K562 (cell line): ENCODE measurements at regions not wholly inside any gene's neighbourhood (a gene's known extent, or its start where the extent isn't known, plus 50 kb on each side); places are given as distances from the start of the nearest gene placed in this dataset.

ENCODE experiments used
- CEBPZ ChIP-seq: fragments of 150-350 bp; IDR thresholded peaks from 2 replicates; pipeline ENCODE4 v1.6.1; 2014; ENCODE audit warnings: low read depth, mild to moderate bottlenecking, low read length, borderline replicate concordance
- CTCF ChIP-seq, 3 experiments: IDR thresholded peaks in 2 of 3; conservative IDR thresholded peaks in 1 of 3; 2 replicates each; pipeline ENCODE4 v1.5.1; 2011 to 2012; ENCODE audit warnings: low read length in 3 of 3, mild to moderate bottlenecking in 3 of 3, control low read depth in 2 of 3, improper control_type of control experiment in 1 of 3, inconsistent platforms in 1 of 3, low read depth in 1 of 3, mixed read lengths in 1 of 3, moderate library complexity in 1 of 3; ENCODE audit not compliant: insufficient read depth in 2 of 3
- DLX4 ChIP-seq: fragments of 250-450 bp; sonication (Bioruptor Pico); IDR thresholded peaks from 2 replicates; pipeline ENCODE4 v1.6.1; 2021; ENCODE audit warnings: mild to moderate bottlenecking
- ESRRA ChIP-seq: fragments of 450-650 bp; IDR thresholded peaks from 2 replicates; pipeline ENCODE4 v1.6.1; 2014; ENCODE audit warnings: low read depth, mild to moderate bottlenecking, moderate library complexity, borderline replicate concordance
- FOSL1 ChIP-seq: fragments of 200-800 bp; sonication (Bioruptor generic); conservative IDR thresholded peaks from 2 replicates; pipeline ENCODE4 v1.6.1; 2016; ENCODE audit warnings: missing genetic modification characterization, missing compliant biosample characterization
- HDAC8 ChIP-seq: fragments of 450-650 bp; IDR thresholded peaks from 2 replicates; pipeline ENCODE4 v1.6.1; 2016; ENCODE audit warnings: mild to moderate bottlenecking, missing genetic modification characterization, moderate library complexity, missing compliant biosample characterization
- HMG20A ChIP-seq: fragments of 450-650 bp; formaldehyde crosslinking; conservative IDR thresholded peaks from 2 replicates; pipeline ENCODE4 v1.4.0; 2020; ENCODE audit warnings: mild to moderate bottlenecking, mixed read lengths
- HNRNPK ChIP-seq: fragments of 200-400 bp; formaldehyde crosslinking; IDR thresholded peaks from one replicate; pipeline ENCODE4 v1.6.1; 2018; ENCODE audit warnings: mild to moderate bottlenecking, low read depth, low read length; ENCODE audit not compliant: poor library complexity, severe bottlenecking
- KAT7 ChIP-seq: sonication (generic); formaldehyde crosslinking; IDR thresholded peaks from 2 replicates; pipeline ENCODE4 v1.8.0; 2022; ENCODE audit warnings: missing genetic modification reagents, mild to moderate bottlenecking, borderline replicate concordance
- PHB2 ChIP-seq: fragments of 450-650 bp; IDR thresholded peaks from 2 replicates; pipeline ENCODE4 v1.6.1; 2017; ENCODE audit warnings: low read depth
- RFX1 ChIP-seq: fragments of 450-650 bp; IDR thresholded peaks from 2 replicates; pipeline ENCODE4 v1.6.1; 2016; ENCODE audit warnings: mild to moderate bottlenecking, moderate library complexity
- TCFL5 ChIP-seq: fragments of 250-450 bp; sonication (Bioruptor Pico); conservative IDR thresholded peaks from 2 replicates; pipeline ENCODE4 v1.6.1; 2021; ENCODE audit warnings: mild to moderate bottlenecking, moderate library complexity, matching md5 sums
- THRA ChIP-seq: fragments of 450-650 bp; IDR thresholded peaks from 2 replicates; pipeline ENCODE4 v1.6.1; 2017; ENCODE audit warnings: mild to moderate bottlenecking, moderate library complexity
- ZBTB2 ChIP-seq: fragments of 450-650 bp; IDR thresholded peaks from 2 replicates; pipeline ENCODE4 v1.6.1; 2016; ENCODE audit warnings: antibody characterized with exemption
- ZC3H4 ChIP-seq: sonication (generic); formaldehyde crosslinking; IDR thresholded peaks from 2 replicates; pipeline ENCODE4 v1.9.0; 2021; ENCODE audit warnings: missing genetic modification reagents, borderline replicate concordance
- ZC3H8 ChIP-seq: fragments of 450-650 bp; IDR thresholded peaks from 2 replicates; pipeline ENCODE4 v1.6.1; 2017
- ZNF134 ChIP-seq: fragments of 250-450 bp; sonication (Bioruptor Pico); conservative IDR thresholded peaks from 2 replicates; pipeline ENCODE4 v1.4.0; 2020
- ZNF253 ChIP-seq: fragments of 250-450 bp; sonication (Bioruptor Pico); conservative IDR thresholded peaks from 2 replicates; pipeline ENCODE4 v1.6.1; 2021; ENCODE audit warnings: mild to moderate bottlenecking
- ZNF347 ChIP-seq: fragments of 450-650 bp; formaldehyde crosslinking; IDR thresholded peaks from 2 replicates; pipeline ENCODE4 v1.4.0; 2020; ENCODE audit warnings: low read depth, mild to moderate bottlenecking, moderate library complexity
- ZNF384 ChIP-seq: IDR thresholded peaks from 2 replicates; pipeline ENCODE4 v1.6.1; 2012; ENCODE audit warnings: low read depth, low read length, improper control_type of control experiment
- ZNF511 ChIP-seq: sonication (generic); formaldehyde crosslinking; IDR thresholded peaks from 2 replicates; pipeline ENCODE4 v1.8.0; 2022; ENCODE audit warnings: mild to moderate bottlenecking, missing genetic modification reagents

GRCh38 chr18:1002653-1003178 is 98.0 kb downstream of the ADCYAP1 start (continued):
- TF ChIP-seq ZNF384 (peak; percentile 43; the same call in 1 of the 2 replicates), THRA (no peak), HMG20A (CRISPR knock-in tag) (0 out of 2 replicates have a peak, but pooled peaks have one; percentile 43), CTCF (IDR thresholded peaks at IDR 0.05 in 2 of 3, conservative IDR thresholded peaks at IDR 0.05 in 1 of 3; ENCODE audit: insufficient read depth in 2 of 3, low read depth in 1 of 3, low read length in 3 of 3) (no peak), ZNF347 (CRISPR knock-in tag) (no peak), ZNF511 (CRISPR knock-in tag) (no peak), DLX4 (no peak), RFX1 (no peak), HNRNPK (no peak), ZBTB2 (no peak), CEBPZ (no peak), FOSL1 (tag) (peak; percentile 100), HDAC8 (tag) (no peak), PHB2 (no peak), ESRRA (peak; percentile 69; the same call in 1 of the 2 replicates), KAT7 (CRISPR knock-in tag) (no peak), ZC3H8 (no peak), TCFL5 (CRISPR knock-in tag) (no peak), ZNF134 (no peak), ZC3H4 (no peak), ZNF253 (CRISPR knock-in tag) (no peak)
